HCT116 (cell line): ENCODE measurements at regions not wholly inside any gene's neighbourhood (a gene's known extent, or its start where the extent isn't known, plus 50 kb on each side); places are given as distances from the start of the nearest gene placed in this dataset.

Experiments used
- ATAC-seq: fragments of 200-7000 bp; cut with Tn5 transposase; 2 replicates; pipeline ENCODE4 v1.9.1; 2020; ENCODE audit warnings: mild to moderate bottlenecking, moderate library complexity
- BruUV-seq: library from RNA; stranded (reverse); fragments of 400-500 nt; replicated peaks from 2 replicates; lab custom pipeline; 2021; lab: Mats Ljungman, UMichigan
- CTCF ChIA-PET: fragments of 300-600 bp; sonication (Branson Sonifier 250); formaldehyde crosslinking; loops from one replicate; lab custom pipeline; 2021; ENCODE audit warnings: antibody characterized with exemption; lab: Charles Lee
- POLR2A ChIA-PET: fragments of 300-600, 350-600 bp; sonication (Branson Sonifier 250); formaldehyde crosslinking; loops from one replicate; lab custom pipeline; 2021; ENCODE audit warnings: antibody characterized with exemption; lab: Charles Lee
- RAD21 ChIA-PET, 2 experiments: fragments of 300-600 bp; sonication (Branson Sonifier 250); formaldehyde crosslinking; loops; one replicate each; lab custom pipeline; 2023; ENCODE audit warnings: low total read pairs in 2 of 2; ENCODE audit not compliant: uncharacterized antibody in 2 of 2, unreplicated experiment in 2 of 2, low non-redundant PET in 1 of 2; lab: Charles Lee
- DNase-seq: peaks from one replicate; pipeline ENCODE4 v3.0.0-alpha.2; 2010; ENCODE audit warnings: low read depth, low spot score
- H2AFZ ChIP-seq: fragments of 200-600 bp; shearing (Covaris generic), sonication (generic); 2 replicates; pipeline ENCODE4 v1.6.1; 2017; ENCODE audit warnings: low read depth, mixed run types, mixed read lengths, antibody characterized with exemption, low read length; ENCODE audit not compliant: poor library complexity, severe bottlenecking
- H3K27ac ChIP-seq: 2 replicates; pipeline ENCODE4 v1.5.1; 2012; ENCODE audit warnings: low read depth, low read length
- H3K27me3 ChIP-seq: fragments of 200-600 bp; sonication (generic); 2 replicates; pipeline ENCODE4 v1.6.1; 2016; ENCODE audit warnings: mixed run types, low read length, mixed read lengths; ENCODE audit not compliant: insufficient read depth
- H3K36me3 ChIP-seq, 2 experiments: fragments of 200-500 bp in 1 of 2; fragments of 200-600 bp in 1 of 2; sonication (Bioruptor generic) in 1 of 2; sonication (generic) in 1 of 2; 2 replicates each; pipeline versions ENCODE4 v1.5.1 to v1.6.1; 2014 to 2016; ENCODE audit warnings: low read length in 2 of 2, inconsistent platforms in 1 of 2, mixed read lengths in 1 of 2, mixed run types in 1 of 2; ENCODE audit not compliant: insufficient read depth in 2 of 2, control insufficient read depth in 1 of 2
- H3K4me1 ChIP-seq, 2 experiments: fragments of 200-600 bp in 1 of 2; sonication (generic) in 1 of 2; 2 replicates each; pipeline versions ENCODE4 v1.5.1 to v1.6.1; 2012 to 2017; ENCODE audit warnings: low read length in 2 of 2, inconsistent platforms in 1 of 2, mild to moderate bottlenecking in 1 of 2, mixed read lengths in 1 of 2, mixed run types in 1 of 2, moderate library complexity in 1 of 2; ENCODE audit not compliant: insufficient read depth in 2 of 2, control insufficient read depth in 1 of 2
- H3K4me2 ChIP-seq: fragments of 200-600 bp; sonication (generic); 2 replicates; pipeline ENCODE4 v1.6.1; 2017; ENCODE audit warnings: mixed run types, low read length, mixed read lengths
- H3K4me3 ChIP-seq, 2 experiments: fragments of 200-600 bp in 1 of 2; sonication (generic) in 1 of 2; replicated peaks in 1 of 2; 2 replicates each; pipeline ENCODE4 v1.5.1; 2011 to 2016; ENCODE audit warnings: low read length in 2 of 2, control low read depth in 1 of 2, low read depth in 1 of 2, mild to moderate bottlenecking in 1 of 2, mixed read lengths in 1 of 2, mixed run types in 1 of 2
- H3K79me2 ChIP-seq: fragments of 200-600 bp; sonication (generic); 2 replicates; pipeline ENCODE4 v1.6.1; 2017; ENCODE audit warnings: mild to moderate bottlenecking, mixed run types, low read length, moderate library complexity, mixed read lengths; ENCODE audit not compliant: insufficient read depth
- H3K9ac ChIP-seq: fragments of 200-600 bp; sonication (generic); 2 replicates; pipeline ENCODE4 v1.6.1; 2016; ENCODE audit warnings: low read length, mixed read lengths
- H3K9me2 ChIP-seq: fragments of 200-600 bp; sonication (generic), shearing (Covaris generic); 2 replicates; pipeline ENCODE4 v1.6.1; 2017; ENCODE audit warnings: mixed run types, mild to moderate bottlenecking, moderate library complexity; ENCODE audit not compliant: insufficient read depth
- H3K9me3 ChIP-seq, 2 experiments: fragments of 200-500 bp in 1 of 2; fragments of 200-600 bp in 1 of 2; sonication (Bioruptor generic) in 1 of 2; sonication (generic) in 1 of 2; 2 replicates each; pipeline ENCODE4 v1.6.1; 2014 to 2017; ENCODE audit warnings: low read length in 2 of 2, mixed read lengths in 2 of 2, inconsistent platforms in 1 of 2, low read depth in 1 of 2, mild to moderate bottlenecking in 1 of 2, mixed run types in 1 of 2, moderate library complexity in 1 of 2; ENCODE audit not compliant: control insufficient read depth in 1 of 2, insufficient read depth in 1 of 2
- H4K20me1 ChIP-seq: fragments of 200-600 bp; sonication (generic), shearing (Covaris generic); 2 replicates; pipeline ENCODE4 v1.6.1; 2017; ENCODE audit warnings: mixed run types, mild to moderate bottlenecking, moderate library complexity; ENCODE audit not compliant: insufficient read depth
- CEBPB ChIP-seq: IDR thresholded peaks from 2 replicates; pipeline ENCODE4 v1.6.1; 2012; ENCODE audit warnings: low read depth
- EGR1 ChIP-seq: IDR thresholded peaks from 2 replicates; pipeline ENCODE4 v1.6.1; 2012; ENCODE audit warnings: low read depth
- ELF1 ChIP-seq: IDR thresholded peaks from 2 replicates; pipeline ENCODE4 v1.6.1; 2012; ENCODE audit warnings: low read depth, borderline replicate concordance
- EZH2 ChIP-seq: fragments of 200-600 bp; sonication (generic); IDR thresholded peaks from 2 replicates; pipeline ENCODE4 v1.6.1; 2017; ENCODE audit warnings: antibody characterized with exemption, mixed run types
- EZH2phosphoT487 ChIP-seq: fragments of 200-600 bp; IDR thresholded peaks from 2 replicates; pipeline ENCODE4 v1.6.1; 2018; ENCODE audit warnings: antibody characterized with exemption, borderline replicate concordance
- FOSL1 ChIP-seq: IDR thresholded peaks from 2 replicates; pipeline ENCODE4 v1.6.1; 2012; ENCODE audit warnings: low read depth
- JUND ChIP-seq: IDR thresholded peaks from 2 replicates; pipeline ENCODE4 v1.6.1; 2012
- POLR2A ChIP-seq: IDR thresholded peaks from 2 replicates; pipeline ENCODE4 v1.7.0; 2011; ENCODE audit warnings: borderline replicate concordance; ENCODE audit not compliant: insufficient read depth, insufficient read length; ENCODE audit errors: extremely low read depth
- POLR2AphosphoS5 ChIP-seq: IDR thresholded peaks from 2 replicates; pipeline ENCODE4 v1.6.1; 2011; ENCODE audit warnings: mild to moderate bottlenecking, low read depth, low read length, moderate library complexity
- RAD21 ChIP-seq: IDR thresholded peaks from 2 replicates; pipeline ENCODE4 v1.6.1; 2012; ENCODE audit warnings: low read depth, mild to moderate bottlenecking
- SIN3A ChIP-seq: IDR thresholded peaks from 2 replicates; pipeline ENCODE4 v1.6.1; 2012; ENCODE audit warnings: low read depth
- SP1 ChIP-seq: IDR thresholded peaks from 2 replicates; pipeline ENCODE4 v1.6.1; 2012; ENCODE audit warnings: low read depth
- SRF ChIP-seq: IDR thresholded peaks from 2 replicates; pipeline ENCODE4 v1.6.1; 2012; ENCODE audit warnings: low read depth
- TCF7L2 ChIP-seq: IDR thresholded peaks from 2 replicates; pipeline ENCODE4 v1.7.0; 2011; ENCODE audit warnings: borderline replicate concordance, inconsistent platforms; ENCODE audit not compliant: insufficient read depth, insufficient read length; ENCODE audit errors: extremely low read depth
- YY1 ChIP-seq: IDR thresholded peaks from 2 replicates; pipeline ENCODE4 v1.6.1; 2011; ENCODE audit warnings: low read length, low read depth, moderate library complexity, mild to moderate bottlenecking; ENCODE audit not compliant: insufficient replicate concordance; ENCODE audit errors: extremely low read depth
- ZFX ChIP-seq: fragments of 450-650 bp; IDR thresholded peaks from 2 replicates; pipeline ENCODE4 v1.6.1; 2017
- intact Hi-C: fragments of 100-400 bp; cut with micrococcal nuclease; formaldehyde crosslinking; loops from 2 replicates; pipeline ENCODE4 v1.10.0; 2022
- TF ChIP-seq, protein P1 (sequence below), 3 experiments: fragments of 200-600 bp in 1 of 3; sonication (generic) in 1 of 3; IDR thresholded peaks in 2 of 3; conservative IDR thresholded peaks in 1 of 3; 2 replicates each; pipeline ENCODE4 v1.5.1; 2012 to 2017; ENCODE audit warnings: low read depth in 2 of 3, low read length in 2 of 3, antibody characterized with exemption in 1 of 3, borderline replicate concordance in 1 of 3, control low read depth in 1 of 3, mild to moderate bottlenecking in 1 of 3, mixed read lengths in 1 of 3, mixed run types in 1 of 3, moderate library complexity in 1 of 3; ENCODE audit not compliant: insufficient read depth in 1 of 3
- TF ChIP-seq, protein P2 (sequence below): IDR thresholded peaks from 2 replicates; pipeline ENCODE4 v1.6.1; 2012
- TF ChIP-seq, protein P3 (sequence below): IDR thresholded peaks from 2 replicates; pipeline ENCODE4 v1.6.1; 2011; ENCODE audit warnings: mild to moderate bottlenecking, low read length, moderate library complexity; ENCODE audit not compliant: insufficient replicate concordance; ENCODE audit errors: extremely low read depth
- TF ChIP-seq, protein P4 (sequence below): IDR thresholded peaks from 2 replicates; pipeline ENCODE4 v1.6.1; 2012; ENCODE audit warnings: low read depth

DNA sequence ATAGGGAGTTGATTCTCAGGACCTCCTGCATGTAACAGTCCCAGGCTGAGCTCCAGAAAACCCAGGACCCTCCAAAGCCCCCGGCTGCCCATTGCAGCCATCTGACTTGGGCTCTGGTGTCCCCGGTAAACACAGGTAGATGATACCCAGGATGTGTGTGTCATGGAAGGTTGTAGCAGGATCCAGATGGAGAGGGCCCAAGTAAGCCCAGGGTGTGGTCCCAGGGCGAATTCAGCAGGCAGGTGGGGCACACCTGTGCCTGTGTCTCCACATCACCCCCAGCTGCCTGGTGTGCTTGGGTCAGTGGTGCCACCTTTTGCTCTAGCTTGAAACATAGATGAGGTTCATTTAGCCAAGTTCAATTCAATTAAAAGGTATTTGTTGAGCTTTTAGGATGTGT, 524.1 kb downstream of the GLRX3 start:
- POLR2A ChIA-PET, result no interaction called here
- RAD21 ChIA-PET, result no interaction called here

More for the DNA sequence above, 524.1 kb downstream of the GLRX3 start:
- ATAC-seq (no peak), DNase-seq (no peak)
- H3K4me1 ChIP-seq, result no peaks in the 10 kb centered on the region
- H3K4me3 ChIP-seq, result no peak overlapping the region
- no peaks in the 10 kb centered on the region for H3K79me2 ChIP-seq
- TF ChIP-seq, protein P1, sequence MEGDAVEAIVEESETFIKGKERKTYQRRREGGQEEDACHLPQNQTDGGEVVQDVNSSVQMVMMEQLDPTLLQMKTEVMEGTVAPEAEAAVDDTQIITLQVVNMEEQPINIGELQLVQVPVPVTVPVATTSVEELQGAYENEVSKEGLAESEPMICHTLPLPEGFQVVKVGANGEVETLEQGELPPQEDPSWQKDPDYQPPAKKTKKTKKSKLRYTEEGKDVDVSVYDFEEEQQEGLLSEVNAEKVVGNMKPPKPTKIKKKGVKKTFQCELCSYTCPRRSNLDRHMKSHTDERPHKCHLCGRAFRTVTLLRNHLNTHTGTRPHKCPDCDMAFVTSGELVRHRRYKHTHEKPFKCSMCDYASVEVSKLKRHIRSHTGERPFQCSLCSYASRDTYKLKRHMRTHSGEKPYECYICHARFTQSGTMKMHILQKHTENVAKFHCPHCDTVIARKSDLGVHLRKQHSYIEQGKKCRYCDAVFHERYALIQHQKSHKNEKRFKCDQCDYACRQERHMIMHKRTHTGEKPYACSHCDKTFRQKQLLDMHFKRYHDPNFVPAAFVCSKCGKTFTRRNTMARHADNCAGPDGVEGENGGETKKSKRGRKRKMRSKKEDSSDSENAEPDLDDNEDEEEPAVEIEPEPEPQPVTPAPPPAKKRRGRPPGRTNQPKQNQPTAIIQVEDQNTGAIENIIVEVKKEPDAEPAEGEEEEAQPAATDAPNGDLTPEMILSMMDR (IDR thresholded peaks at IDR 0.05 in 2 of 3, conservative IDR thresholded peaks at IDR 0.05 in 1 of 3; ENCODE audit: borderline replicate concordance in 1 of 3, insufficient read depth in 1 of 3, low read depth in 2 of 3, low read length in 2 of 3), result no peak
- TF ChIP-seq, protein P2, sequence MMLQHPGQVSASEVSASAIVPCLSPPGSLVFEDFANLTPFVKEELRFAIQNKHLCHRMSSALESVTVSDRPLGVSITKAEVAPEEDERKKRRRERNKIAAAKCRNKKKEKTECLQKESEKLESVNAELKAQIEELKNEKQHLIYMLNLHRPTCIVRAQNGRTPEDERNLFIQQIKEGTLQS, result no peak
- no peak for TF ChIP-seq FOSL1
- no peak for TF ChIP-seq RAD21
- no peak for TF ChIP-seq EZH2
- TF ChIP-seq EZH2phosphoT487, result no peak
- TF ChIP-seq, protein P3, sequence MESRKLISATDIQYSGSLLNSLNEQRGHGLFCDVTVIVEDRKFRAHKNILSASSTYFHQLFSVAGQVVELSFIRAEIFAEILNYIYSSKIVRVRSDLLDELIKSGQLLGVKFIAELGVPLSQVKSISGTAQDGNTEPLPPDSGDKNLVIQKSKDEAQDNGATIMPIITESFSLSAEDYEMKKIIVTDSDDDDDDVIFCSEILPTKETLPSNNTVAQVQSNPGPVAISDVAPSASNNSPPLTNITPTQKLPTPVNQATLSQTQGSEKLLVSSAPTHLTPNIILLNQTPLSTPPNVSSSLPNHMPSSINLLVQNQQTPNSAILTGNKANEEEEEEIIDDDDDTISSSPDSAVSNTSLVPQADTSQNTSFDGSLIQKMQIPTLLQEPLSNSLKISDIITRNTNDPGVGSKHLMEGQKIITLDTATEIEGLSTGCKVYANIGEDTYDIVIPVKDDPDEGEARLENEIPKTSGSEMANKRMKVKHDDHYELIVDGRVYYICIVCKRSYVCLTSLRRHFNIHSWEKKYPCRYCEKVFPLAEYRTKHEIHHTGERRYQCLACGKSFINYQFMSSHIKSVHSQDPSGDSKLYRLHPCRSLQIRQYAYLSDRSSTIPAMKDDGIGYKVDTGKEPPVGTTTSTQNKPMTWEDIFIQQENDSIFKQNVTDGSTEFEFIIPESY, result no peak
- no peak for TF ChIP-seq TCF7L2
- no peak for TF ChIP-seq JUND
- TF ChIP-seq POLR2AphosphoS5, result no peak
- TF ChIP-seq ELF1, result no peak
- TF ChIP-seq SIN3A, result no peak
- TF ChIP-seq ZFX, result no peak
- TF ChIP-seq YY1, result no peak
- TF ChIP-seq SP1, result no peak
- TF ChIP-seq, protein P4, sequence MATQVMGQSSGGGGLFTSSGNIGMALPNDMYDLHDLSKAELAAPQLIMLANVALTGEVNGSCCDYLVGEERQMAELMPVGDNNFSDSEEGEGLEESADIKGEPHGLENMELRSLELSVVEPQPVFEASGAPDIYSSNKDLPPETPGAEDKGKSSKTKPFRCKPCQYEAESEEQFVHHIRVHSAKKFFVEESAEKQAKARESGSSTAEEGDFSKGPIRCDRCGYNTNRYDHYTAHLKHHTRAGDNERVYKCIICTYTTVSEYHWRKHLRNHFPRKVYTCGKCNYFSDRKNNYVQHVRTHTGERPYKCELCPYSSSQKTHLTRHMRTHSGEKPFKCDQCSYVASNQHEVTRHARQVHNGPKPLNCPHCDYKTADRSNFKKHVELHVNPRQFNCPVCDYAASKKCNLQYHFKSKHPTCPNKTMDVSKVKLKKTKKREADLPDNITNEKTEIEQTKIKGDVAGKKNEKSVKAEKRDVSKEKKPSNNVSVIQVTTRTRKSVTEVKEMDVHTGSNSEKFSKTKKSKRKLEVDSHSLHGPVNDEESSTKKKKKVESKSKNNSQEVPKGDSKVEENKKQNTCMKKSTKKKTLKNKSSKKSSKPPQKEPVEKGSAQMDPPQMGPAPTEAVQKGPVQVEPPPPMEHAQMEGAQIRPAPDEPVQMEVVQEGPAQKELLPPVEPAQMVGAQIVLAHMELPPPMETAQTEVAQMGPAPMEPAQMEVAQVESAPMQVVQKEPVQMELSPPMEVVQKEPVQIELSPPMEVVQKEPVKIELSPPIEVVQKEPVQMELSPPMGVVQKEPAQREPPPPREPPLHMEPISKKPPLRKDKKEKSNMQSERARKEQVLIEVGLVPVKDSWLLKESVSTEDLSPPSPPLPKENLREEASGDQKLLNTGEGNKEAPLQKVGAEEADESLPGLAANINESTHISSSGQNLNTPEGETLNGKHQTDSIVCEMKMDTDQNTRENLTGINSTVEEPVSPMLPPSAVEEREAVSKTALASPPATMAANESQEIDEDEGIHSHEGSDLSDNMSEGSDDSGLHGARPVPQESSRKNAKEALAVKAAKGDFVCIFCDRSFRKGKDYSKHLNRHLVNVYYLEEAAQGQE, result no peak
- no peak for TF ChIP-seq POLR2A
- no peak for TF ChIP-seq SRF
- TF ChIP-seq CEBPB, result no peak
- TF ChIP-seq EGR1, result no peak
- H3K27me3 ChIP-seq, result no peaks in the 10 kb centered on the region
- H3K27ac ChIP-seq, result no peak overlapping the region
- no peak overlapping the region for H3K4me2 ChIP-seq
- H3K9me3 ChIP-seq, result no peaks in the 10 kb centered on the region
- no peaks in the 10 kb centered on the region for H3K36me3 ChIP-seq
- H2AFZ ChIP-seq, result no peak overlapping the region
- intact Hi-C loops, result no loop called here
- no peaks in the 10 kb centered on the region for H4K20me1 ChIP-seq
- no TSS peak for BruUV-seq
- CTCF ChIA-PET, result no interaction called here
- H3K9me2 ChIP-seq, result no peaks in the 10 kb centered on the region
- no peak overlapping the region for H3K9ac ChIP-seq
